Psoas muscle (tissue), 7 donors: ENCODE measurements at regions not wholly inside any gene's neighbourhood (a gene's known extent, or its start where the extent isn't known, plus 50 kb on each side); places are given as distances from the start of the nearest gene placed in this dataset.
A peak's percentile ranks its signal among the peaks of the same experiment; 100 is the strongest.

ENCODE experiments used
- ATAC-seq, 4 donors: fragments of 200-7000 bp; cut with Tn5 transposase; one replicate each; pipeline ENCODE4 v1.9.1; 2020; ENCODE audit warnings: moderate library complexity in 3 of 4, mild to moderate bottlenecking in 2 of 4
- DNase-seq, 2 donors: peaks; one replicate each; pipeline ENCODE4 v3.0.0-alpha.2; 2020
- H3K27ac ChIP-seq: fragments of 200-600 bp; one replicate; pipeline ENCODE4 v1.8.0; 2022
- H3K27me3 ChIP-seq, 3 donors: fragments of 200-600 bp in 1 of 3; one replicate each; pipeline versions ENCODE4 v1.6.1 to v1.8.0; 2013 to 2022; ENCODE audit warnings: low read length in 2 of 3, mild to moderate bottlenecking in 2 of 3, moderate library complexity in 1 of 3; ENCODE audit not compliant: insufficient read depth in 3 of 3
- H3K36me3 ChIP-seq, 2 donors: fragments of 200-600 bp in 1 of 2; one replicate each; pipeline versions ENCODE4 v1.6.1 to v1.8.0; 2013 to 2022; ENCODE audit warnings: low read depth in 1 of 2, mild to moderate bottlenecking in 1 of 2, moderate library complexity in 1 of 2; ENCODE audit not compliant: insufficient read depth in 1 of 2
- H3K4me1 ChIP-seq: fragments of 200-600 bp; one replicate; pipeline ENCODE4 v1.8.0; 2022
- H3K4me3 ChIP-seq: fragments of 200-600 bp; one replicate; pipeline ENCODE4 v1.8.0; 2022; ENCODE audit warnings: mild to moderate bottlenecking
- H3K9me3 ChIP-seq: fragments of 200-600 bp; one replicate; pipeline ENCODE4 v1.8.0; 2022
- WGBS, 3 donors: extraction: QIAGEN DNeasy Blood & Tissue Kit; methylation state at CpG; one replicate each; pipeline versions ENCODE4 v1.1.6 to v1.1.7; 2013; 5-methylcytosine and 5-hydroxymethylcytosine counted together
- intact Hi-C, 2 donors: fragments of 100-400 bp; cut with DNase I; formaldehyde crosslinking; loops; one replicate each; pipeline versions ENCODE4 v1.11.0 to v1.14.2; 2022
- TF ChIP-seq, protein P1 (sequence below): fragments of 200-600 bp; IDR thresholded peaks from one replicate; pipeline ENCODE4 v1.8.0; 2022; ENCODE audit warnings: antibody characterized with exemption
- donor health status: healthy with polysubstance abuse.
- donor health status: DM: no; HTN: no; CAD: no; lungs with moderate emphysema.
- donor health status: Bipolar disorder and iron deficiency.
- donor health status: healthy.
- donor health status: DM: yes; HTN: yes; CAD: no.
- donor health status: DM: no; HTN: no; CAD: no.
- donor health status: DM: yes; HTN: yes; CAD: no.

DNA sequence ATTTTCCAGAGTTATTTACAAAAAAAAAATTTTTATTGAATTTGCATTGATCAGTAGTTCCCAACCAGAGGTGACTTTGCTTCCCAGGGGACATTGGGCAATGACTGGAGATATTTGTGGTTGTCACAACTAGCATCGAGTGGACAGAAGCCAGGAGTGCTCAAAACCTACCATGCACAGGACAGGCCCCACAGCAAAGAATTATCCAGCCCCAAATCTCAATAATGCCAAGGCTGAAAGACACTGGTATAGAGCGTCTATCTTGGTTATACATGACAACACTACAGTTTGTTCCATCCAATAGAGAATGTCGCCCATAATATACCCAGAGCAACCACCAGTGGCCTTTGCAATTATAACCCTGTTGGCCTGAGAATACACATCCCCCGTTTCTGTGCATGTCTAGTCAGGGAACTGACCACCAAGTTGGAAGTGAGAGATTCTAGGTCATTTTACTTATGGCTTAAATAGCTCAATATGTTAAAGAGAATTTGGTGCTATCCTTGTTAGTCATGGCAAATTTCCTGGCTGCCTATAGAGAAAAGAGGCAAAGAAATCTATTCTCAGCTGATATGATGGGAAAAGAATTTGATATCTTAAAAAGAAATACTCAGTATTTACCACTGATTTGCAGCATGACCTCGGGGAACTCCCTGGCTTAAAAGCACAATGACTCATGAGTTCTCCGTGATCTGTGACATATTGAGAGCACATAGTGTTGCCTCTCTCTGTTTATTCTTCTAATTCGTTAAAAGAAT lies 76.0 kb upstream of the ADTRP start:
- intact Hi-C loops = no loop called here
- 49 to 58% (median 52%) methylated on average over 7 of the region's 7 CpGs for WGBS, 3 donors

DNA sequence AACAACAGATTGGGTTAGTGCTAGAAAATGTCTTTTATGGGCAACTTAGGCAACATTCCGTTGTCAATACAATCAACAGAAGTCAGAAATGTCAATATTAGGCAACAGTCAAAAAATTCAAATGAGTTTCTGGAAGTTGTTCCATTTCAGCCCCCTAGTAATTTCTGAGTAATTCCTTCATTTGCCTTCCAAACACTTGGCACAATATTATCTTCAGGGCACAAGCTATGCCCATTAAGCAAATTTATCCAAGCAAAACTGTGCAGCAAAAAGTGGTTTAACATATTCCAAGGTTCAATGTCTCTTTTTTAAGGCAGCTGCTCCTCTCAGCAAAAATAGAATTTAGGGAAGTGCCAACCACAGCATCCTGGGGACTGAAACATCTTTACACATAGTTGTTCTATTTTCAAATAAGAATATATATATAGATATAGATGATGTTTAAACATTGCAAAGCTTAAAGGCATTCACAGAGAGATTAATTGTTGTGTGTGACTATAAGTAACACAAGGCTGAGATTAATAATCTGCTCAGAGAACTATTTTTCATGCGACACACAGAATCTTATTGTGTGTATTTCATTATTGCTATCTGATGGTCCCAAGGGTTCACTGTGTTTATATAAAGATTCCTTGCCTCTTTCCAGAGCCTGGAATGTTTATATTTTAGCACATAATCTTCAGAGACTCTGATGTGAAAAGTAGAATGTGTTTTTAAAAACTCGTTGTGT lies 75.2 kb upstream of the ADTRP start:
- TF ChIP-seq, protein P1, sequence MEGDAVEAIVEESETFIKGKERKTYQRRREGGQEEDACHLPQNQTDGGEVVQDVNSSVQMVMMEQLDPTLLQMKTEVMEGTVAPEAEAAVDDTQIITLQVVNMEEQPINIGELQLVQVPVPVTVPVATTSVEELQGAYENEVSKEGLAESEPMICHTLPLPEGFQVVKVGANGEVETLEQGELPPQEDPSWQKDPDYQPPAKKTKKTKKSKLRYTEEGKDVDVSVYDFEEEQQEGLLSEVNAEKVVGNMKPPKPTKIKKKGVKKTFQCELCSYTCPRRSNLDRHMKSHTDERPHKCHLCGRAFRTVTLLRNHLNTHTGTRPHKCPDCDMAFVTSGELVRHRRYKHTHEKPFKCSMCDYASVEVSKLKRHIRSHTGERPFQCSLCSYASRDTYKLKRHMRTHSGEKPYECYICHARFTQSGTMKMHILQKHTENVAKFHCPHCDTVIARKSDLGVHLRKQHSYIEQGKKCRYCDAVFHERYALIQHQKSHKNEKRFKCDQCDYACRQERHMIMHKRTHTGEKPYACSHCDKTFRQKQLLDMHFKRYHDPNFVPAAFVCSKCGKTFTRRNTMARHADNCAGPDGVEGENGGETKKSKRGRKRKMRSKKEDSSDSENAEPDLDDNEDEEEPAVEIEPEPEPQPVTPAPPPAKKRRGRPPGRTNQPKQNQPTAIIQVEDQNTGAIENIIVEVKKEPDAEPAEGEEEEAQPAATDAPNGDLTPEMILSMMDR = no peak
- intact Hi-C loops = no loop called here
- H3K36me3 ChIP-seq = no peaks in the 10 kb centered on the region
- peaks cover 0 to 2% (median 0%) of the 10 kb centered on the region in 3 donors for H3K27me3 ChIP-seq
- WGBS, 3 donors = 64 to 73% (median 69%) methylated on average over 3 of the region's 3 CpGs
- no peaks in the 10 kb centered on the region for H3K4me1 ChIP-seq
- H3K9me3 ChIP-seq = no peaks in the 10 kb centered on the region
- no peak overlapping the region for H3K4me3 ChIP-seq
- H3K27ac ChIP-seq = no peak overlapping the region
- DNase-seq (no peak), ATAC-seq (no peak)

More for the DNA sequence above, 76.0 kb upstream of the ADTRP start:
- H3K4me1 ChIP-seq = no peaks in the 10 kb centered on the region
- no peak for ATAC-seq
- H3K27ac ChIP-seq = no peak overlapping the region
- no peak overlapping the region for H3K4me3 ChIP-seq
- H3K9me3 ChIP-seq = no peaks in the 10 kb centered on the region
- H3K27me3 ChIP-seq = peaks cover 0 to 2% (median 0%) of the 10 kb centered on the region in 3 donors
- TF ChIP-seq, protein P1 = no peak
- no peaks in the 10 kb centered on the region for H3K36me3 ChIP-seq
- DNase-seq = no peak

DNA sequence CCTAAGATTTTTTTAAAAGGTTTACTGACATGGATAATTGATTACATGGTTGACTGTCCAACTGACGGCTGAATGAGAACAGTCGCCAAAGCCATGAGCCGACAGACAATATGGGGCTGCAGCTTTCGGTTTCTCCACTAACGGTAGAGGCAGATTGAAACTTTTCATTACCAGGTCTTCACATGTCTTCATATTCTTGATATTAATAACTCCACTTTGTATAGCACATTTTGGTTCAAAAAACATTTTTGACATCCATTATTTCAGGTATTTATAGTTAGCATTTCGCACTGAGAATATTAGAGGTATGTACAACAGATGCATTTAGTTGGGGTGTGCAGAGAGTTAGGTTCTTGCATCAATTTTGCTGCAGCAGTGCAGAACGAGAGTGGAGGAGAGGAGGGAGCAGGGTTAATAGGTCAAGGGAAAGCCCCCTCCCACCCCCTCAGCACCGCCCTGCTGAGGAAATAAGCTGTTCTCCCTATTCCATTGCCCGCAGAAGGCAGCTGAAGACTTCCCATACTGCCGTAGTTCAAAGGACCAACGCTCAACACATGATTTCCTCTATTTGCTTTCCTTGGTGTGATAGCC lies 73.6 kb upstream of the ADTRP start:
- WGBS, 3 donors = 26 to 32% (median 30%) methylated on average over 11 of the region's 11 CpGs
- DNase-seq (no peak), ATAC-seq (peak in 2 of 4 donors; percentile 37 to 55)
- intact Hi-C loops = no loop called here
- H3K27me3 ChIP-seq = peaks cover 0 to 2% (median 0%) of the 10 kb centered on the region in 3 donors
- no peak overlapping the region for H3K27ac ChIP-seq
- peak overlapping the region; percentile 48 for H3K4me3 ChIP-seq
- H3K4me1 ChIP-seq = no peaks in the 10 kb centered on the region
- no peaks in the 10 kb centered on the region for H3K9me3 ChIP-seq
- H3K36me3 ChIP-seq = no peaks in the 10 kb centered on the region
- TF ChIP-seq, protein P1 = no peak

DNA sequence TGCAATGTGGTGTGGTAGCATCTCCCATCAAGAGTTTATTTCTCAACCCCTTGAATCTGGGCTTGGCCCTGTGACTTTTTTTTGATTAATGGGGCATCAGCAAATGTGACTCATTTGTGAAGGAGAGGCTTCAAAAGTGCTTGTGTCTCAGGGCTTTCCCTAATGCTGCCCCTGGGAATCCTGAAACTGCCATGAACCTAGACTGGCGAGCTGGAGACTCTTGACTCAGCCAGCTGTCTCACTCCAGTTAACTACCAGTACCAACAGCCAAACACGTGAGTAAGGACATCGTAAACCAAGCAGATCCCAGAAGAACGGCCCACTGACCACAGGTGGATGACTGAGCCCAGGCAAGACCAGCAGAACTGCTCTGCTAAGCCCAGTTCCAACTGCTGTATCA lies 72.8 kb upstream of the ADTRP start:
- peak overlapping the region; percentile 48 for H3K4me3 ChIP-seq
- intact Hi-C loops = no loop called here
- no peaks in the 10 kb centered on the region for H3K9me3 ChIP-seq
- 30 to 53% (median 36%) methylated on average over 4 of the region's 4 CpGs for WGBS, 3 donors
- peak; percentile 63 to 87 (median 68) for ATAC-seq
- no peak overlapping the region for H3K27ac ChIP-seq
- H3K36me3 ChIP-seq = no peaks in the 10 kb centered on the region
- no peaks in the 10 kb centered on the region for H3K4me1 ChIP-seq
- H3K27me3 ChIP-seq = peaks cover 0 to 2% (median 0%) of the 10 kb centered on the region in 3 donors
- peak in 1 of 2 donors; percentile 20 for DNase-seq
- TF ChIP-seq, protein P1 = no peak
